Posterior vena cava (tissue), 2 donors: ENCODE measurements at regions not wholly inside any gene's neighbourhood (a gene's known extent, or its start where the extent isn't known, plus 50 kb on each side); places are given as distances from the start of the nearest gene placed in this dataset.

Source experiments
- DNase-seq: peaks from one replicate; pipeline ENCODE4 v3.0.0-alpha.2; 2020; ENCODE audit warnings: low spot score
- intact Hi-C, 2 donors: fragments of 100-400 bp; cut with DNase I; formaldehyde crosslinking; loops; one replicate each; pipeline versions ENCODE4 v1.14.1 to v1.14.2; 2022 to 2023
- donor health status: DM: yes; HTN: yes; CAD: no.
- donor health status: DM: yes; HTN: yes; CAD: no.

- intact Hi-C loops, result loop anchor here in 1 of 2 donors (10.0 kb wide), 1 partner anchor 1975 kb away; no protein-coding TSS in a partner anchor
- no peak for DNase-seq
Measured at GRCh38 chr3:88209356-88209755, 59.6 kb downstream of the C3orf38 start.

DNA sequence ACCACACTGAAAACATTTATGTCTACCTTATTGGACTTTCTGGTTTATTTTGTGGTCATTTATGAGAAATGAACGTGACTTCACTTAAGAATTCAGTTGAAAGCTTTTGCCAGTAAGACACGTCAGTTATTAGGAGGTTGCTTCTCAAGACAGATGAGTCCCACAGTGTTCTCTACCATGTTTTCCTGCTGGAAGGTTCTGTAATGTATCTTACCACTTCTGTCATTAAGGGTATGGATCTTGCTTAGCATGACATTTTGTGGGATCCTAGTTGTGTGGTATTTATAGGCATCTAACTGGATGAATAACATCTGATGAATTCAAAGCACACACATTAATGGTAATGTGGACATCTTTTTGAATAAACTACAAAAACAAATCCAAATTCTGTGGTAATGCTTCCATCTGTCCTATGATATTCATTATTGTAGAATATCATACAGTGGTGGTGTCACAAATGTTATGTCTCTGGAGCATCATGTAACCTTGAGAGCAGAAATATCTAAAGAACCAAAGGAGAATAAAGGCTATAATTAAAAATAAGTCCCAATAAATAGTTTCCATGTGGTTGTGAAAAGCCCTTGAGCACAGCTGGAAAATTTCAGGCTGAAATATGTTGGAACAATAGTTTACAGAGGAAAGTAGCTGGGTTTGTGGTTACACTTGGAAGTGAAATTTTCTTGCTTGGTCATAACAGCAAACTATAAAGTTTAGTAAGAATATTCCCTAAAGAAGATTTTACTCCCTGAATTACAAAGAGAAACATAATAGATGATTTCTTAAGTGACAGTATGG lies 61.5 kb downstream of the C3orf38 start:
- intact Hi-C loops, result no loop called here
- DNase-seq, result no peak

DNA sequence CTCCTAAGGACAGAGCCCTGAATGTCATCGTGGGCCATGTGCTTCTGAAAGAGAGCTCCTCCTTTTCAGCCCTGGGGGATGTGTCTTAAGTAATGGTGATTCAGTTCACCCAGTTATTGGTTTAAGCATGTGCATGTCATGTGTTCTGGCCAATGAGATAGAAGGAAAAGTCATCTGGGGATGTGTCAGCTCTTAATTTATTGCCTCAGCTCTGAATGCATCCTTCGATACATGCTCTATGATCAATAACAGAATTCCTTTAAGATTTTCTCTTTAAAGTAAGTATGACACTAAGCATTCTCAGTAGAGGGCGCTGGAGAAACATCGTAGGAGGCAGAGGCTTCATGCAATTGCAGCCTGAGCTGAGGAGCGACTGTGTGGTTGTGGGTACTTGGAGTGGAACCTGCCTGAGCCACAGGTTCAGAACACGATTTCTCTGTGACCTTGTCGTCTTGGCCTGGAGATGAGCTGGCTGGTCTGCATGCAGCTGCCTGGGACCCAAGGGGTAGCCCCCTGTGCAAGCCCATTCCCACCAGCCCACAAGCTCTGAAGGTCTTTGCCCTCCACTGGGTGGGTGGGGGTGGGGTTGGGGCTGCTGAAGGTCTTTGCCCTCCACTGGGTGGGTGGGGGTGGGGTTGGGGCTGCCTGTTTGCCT lies 69.5 kb downstream of the C3orf38 start:
- intact Hi-C loops, result no loop called here

DNA sequence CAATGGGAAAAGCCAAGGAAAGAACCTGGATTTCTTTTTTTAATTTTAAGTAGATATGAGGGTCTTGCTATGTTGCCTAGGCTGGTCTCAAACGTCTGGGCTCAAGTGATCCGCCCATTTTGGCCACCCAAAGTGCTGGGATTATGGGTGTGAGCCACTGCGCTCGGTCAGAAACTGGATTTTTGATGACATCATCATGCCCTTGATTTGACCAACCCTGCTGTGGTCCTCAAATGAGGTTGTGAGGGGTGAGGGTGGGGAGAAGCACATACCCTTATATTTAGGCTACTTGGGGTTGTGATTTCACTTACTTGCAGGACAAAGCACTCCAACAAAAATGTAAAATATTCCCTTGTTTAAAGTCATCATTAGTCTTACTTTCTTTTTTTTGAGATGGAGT lies 70.4 kb downstream of the C3orf38 start:
- no peak for DNase-seq
- intact Hi-C loops, result no loop called here

More for the DNA sequence above, 69.5 kb downstream of the C3orf38 start:
- DNase-seq, result no peak

DNA sequence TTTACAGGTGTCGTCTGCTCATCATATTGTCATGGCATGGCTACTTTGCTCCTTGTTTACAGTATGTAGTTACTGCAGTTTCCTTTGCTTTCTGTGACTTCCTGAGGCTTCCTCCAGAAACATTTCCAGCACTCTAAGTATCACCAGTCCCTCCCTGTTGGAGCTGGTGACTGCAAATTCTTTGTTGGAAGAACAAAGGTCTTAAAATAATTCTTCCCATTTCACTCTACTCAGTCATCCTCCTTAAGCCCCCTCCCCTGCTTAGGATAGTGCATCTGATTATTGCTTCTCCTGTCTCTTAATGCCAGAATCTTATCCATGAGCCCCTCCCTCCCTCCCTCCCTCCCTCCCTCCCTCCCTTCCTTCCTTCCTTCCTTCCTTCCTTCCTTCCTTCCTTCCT lies 72.0 kb downstream of the C3orf38 start:
- DNase-seq, result no peak
- intact Hi-C loops, result no loop called here

GRCh38 chr3:88222343-88222742 lies 72.6 kb downstream of the C3orf38 start:
- DNase-seq, result no peak
- intact Hi-C loops, result no loop called here

- intact Hi-C loops, result no loop called here
- no peak for DNase-seq
Measured at GRCh38 chr3:88225326-88226008, 75.7 kb downstream of the C3orf38 start.

DNA sequence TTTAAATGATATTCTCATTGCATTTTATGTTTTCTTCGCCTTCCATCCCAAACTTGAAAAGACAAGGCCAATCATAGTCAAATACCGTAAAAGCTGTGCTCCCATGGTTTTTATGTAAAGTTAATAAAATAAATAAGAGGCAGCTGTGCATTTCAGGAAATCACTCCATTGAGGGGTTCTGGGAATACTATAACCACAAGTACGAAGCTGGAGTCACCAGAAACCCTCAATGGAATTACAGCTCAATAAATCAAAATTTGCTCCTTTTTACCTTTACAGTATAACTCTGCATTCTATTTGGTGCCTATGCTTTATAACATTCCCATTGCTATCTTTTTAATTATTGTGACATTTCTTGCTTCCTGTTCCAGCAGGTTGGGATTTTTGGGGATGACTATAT lies 77.2 kb downstream of the C3orf38 start:
- intact Hi-C loops, result no loop called here
- DNase-seq, result no peak

DNA sequence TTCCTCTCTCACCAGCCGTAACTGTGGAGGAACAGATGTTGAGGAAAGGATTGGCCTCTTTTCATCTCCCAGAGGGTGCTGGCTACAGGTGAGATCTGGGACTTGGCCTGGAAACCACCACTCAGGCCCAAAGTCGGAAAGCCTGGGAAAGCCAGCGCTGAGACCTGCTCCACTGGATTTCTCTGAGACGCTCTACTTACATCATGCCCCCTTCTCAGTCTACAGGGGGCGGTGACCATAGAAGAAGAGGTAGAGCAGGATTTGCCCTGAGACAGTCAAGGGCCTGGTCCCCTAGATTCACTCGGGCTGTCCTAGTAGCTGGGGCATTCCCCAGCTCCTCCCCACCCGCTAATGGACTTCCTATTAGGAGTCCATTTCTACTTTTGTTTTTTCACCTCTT lies 80.9 kb downstream of the C3orf38 start:
- intact Hi-C loops, result no loop called here
- DNase-seq, result no peak

- no peak for DNase-seq
- intact Hi-C loops, result no loop called here
Measured at GRCh38 chr3:88231207-88231606, 81.4 kb downstream of the C3orf38 start.

- intact Hi-C loops, result no loop called here
Measured at GRCh38 chr3:88231632-88232031, 81.9 kb downstream of the C3orf38 start.

DNA sequence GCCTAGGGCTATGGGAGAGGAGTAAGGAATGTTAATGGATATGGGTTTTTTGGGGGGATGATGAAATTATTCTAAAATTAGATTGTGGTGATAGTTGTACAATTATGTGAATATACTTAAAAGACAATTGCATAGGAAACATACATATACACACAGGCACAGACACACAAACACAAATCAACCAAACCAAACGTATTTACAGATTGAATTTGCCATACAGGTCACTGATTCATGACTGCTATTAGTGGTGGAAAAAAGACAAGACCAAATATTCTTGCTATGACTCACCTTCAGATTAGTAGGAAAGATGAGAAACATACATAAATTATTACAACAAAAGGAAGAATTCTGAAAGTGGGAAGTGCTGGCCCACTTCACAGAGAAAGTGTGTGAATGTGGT lies 85.3 kb downstream of the C3orf38 start:
- intact Hi-C loops, result no loop called here
- DNase-seq, result no peak

More at GRCh38 chr3:88231632-88232031, 81.9 kb downstream of the C3orf38 start:
- DNase-seq, result no peak

DNA sequence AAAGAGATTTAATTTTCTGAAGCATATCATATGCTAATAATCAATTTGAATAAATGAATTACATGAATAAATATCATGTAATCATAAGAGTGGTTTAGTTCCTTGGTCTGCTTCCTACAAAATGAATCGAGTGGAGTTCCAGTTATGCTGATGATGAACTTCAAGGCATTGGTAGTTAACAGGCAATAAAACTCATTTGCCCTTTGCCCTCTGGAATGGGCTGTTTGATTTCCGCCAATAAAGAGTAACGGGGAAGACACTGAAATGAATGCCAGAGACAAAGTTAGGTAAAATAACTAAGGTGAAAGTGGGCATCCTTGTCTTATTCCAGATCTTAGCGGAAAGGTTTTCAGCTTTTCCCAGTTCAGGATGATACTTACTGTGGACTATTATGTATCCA lies 90.1 kb downstream of the C3orf38 start:
- no peak for DNase-seq
- intact Hi-C loops, result no loop called here

DNA sequence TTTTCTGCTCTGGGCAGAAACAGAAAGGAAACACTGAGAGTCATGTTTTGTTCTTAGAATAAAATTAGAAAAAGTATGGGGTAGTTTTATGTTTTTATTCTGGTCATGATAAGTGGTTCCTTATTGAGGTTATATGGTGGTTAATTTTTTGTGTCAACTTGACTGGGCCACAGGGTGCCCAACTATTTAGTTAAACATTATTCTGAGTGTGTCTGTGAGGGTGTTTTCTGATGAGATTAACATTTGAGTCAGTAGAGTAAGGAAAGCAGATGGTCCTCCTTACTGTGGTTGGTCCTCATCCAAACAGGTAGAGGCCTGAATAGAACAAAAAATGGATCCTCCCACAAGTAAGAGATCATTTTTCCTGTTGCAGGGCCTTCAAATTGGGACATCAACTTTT lies 98.9 kb downstream of the C3orf38 start:
- intact Hi-C loops, result no loop called here
- DNase-seq, result no peak

DNA sequence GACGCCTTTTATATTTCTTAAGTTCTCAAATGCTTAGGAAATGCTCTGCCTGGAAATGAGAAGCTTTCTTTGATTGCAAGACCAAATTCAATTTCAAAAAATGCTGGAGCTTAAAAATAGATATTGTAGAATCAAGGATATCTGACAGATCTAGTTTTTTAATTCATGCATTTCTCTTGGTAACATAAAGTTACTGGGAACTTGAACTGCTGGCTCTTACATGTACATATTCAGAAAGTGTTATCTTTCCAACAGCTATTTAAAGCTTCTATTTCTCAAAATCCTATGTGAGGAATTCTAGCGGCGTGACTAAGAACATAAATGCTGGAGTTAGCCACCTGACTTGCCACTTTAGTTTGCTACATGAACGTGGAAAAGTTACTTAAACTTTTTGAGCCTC lies 109.3 kb downstream of the C3orf38 start:
- DNase-seq, result no peak
- intact Hi-C loops, result no loop called here

DNA sequence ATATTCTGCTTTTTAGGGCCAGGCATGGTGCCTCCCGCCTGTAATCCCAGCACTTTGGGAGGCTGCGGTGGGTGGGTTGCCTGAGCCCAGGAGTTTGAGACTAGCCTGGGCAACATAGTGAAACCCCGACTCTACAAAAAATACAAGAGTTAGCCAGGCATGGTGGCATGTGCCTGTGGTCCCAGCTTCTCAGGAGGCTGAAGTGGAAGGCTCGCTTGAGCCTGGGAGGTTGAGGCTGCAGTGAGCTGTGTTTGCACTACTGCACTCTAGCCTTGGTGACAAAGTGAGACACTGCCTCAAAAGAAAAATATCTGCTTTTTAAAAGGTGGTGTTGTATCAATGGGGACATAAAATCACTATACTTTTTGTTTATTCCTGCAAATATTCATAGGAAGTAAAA lies 112.8 kb downstream of the C3orf38 start:
- intact Hi-C loops, result no loop called here
- DNase-seq, result no peak

DNA sequence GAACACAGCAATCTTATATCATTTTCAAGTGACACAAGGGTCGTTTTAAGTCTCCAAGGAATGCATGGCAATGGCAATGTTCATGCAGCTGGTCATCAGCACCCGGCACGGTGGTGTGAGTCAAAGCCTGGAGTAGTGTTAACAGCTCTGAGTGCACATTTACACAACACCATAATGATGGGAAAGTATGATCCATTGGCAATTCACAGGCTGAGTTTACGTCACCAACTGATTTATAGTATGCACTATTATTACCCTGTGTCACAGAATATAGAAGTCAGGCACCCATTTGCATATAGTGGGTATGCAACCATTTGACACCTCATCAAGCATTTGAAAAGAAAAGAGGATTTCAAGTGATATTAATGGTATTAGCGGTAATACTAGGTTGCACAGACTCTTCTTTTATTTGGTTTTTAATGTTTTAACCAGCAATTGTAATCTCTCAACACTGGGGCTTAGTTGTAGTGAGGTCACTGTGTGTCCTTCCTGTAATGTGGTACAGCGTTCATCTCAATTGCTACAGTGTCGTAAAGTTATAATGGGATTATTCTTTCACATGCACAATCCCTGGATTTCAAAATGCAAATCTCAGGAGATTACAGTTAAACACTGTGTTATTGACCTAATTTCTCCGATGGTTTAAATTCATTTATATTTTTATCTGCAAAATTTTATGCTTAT lies 113.8 kb downstream of the C3orf38 start:
- no peak for DNase-seq
- intact Hi-C loops, result no loop called here

DNA sequence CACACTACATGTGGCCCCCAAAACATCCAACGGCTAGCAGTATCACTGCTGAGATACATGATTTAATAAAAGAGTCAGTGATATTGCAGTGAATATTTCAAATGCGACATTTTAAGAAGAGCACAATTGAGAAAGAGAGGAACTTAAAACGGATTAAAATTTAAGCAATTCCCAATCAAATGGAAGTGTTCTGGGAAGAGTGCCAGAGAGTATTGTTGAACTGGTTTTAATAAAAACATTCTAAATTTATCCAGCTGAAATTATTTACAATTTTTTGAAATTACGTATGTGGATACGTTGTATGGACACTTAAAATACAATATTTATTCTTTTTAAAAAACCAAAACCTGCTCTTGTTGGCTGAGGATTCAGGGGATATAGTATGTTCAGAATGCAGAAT lies 117.7 kb downstream of the C3orf38 start:
- intact Hi-C loops, result no loop called here
- DNase-seq, result no peak

DNA sequence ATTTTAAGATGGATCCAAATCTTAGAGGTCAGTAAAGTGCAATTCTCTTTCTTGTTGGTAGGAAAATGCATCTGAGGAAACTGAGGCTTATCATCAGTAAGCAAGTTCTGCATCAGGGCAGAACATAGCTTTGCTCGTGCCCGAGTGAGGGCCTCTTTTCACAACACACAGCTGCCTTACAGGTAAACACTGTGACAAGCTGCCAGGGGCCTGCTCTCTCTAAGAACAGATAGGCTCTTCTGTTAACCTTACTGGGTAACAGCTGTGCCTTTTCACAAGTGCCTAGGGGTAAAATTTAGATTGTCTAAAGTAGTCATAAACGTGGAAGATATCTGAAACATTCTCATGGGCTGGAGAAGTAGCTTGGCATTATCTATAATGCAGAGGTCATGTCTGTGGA lies 118.1 kb downstream of the C3orf38 start:
- DNase-seq, result no peak
- intact Hi-C loops, result no loop called here

GRCh38 chr3:88280326-88280725 lies 130.6 kb downstream of the C3orf38 start:
- intact Hi-C loops, result no loop called here
- no peak for DNase-seq
